Body of pancreas (tissue), 4 donors: ENCODE measurements at regions not wholly inside any gene's neighbourhood (a gene's known extent, or its start where the extent isn't known, plus 50 kb on each side); places are given as distances from the start of the nearest gene placed in this dataset.

Experiments
- ATAC-seq: fragments of 150-250 bp; one replicate; pipeline ENCODE4 v1.9.1; 2016
- DNase-seq, 4 donors: peaks; one replicate each; pipeline ENCODE4 v3.0.0-alpha.2; 2019
- H3K27ac ChIP-seq, 4 donors: fragments of 200-600 bp; sonication (generic); 1 replicate in 3 of 4; 2 replicates in 1 of 4; pipeline versions ENCODE4 v1.5.1 to v1.6.1; 2016 to 2019; ENCODE audit warnings: mild to moderate bottlenecking in 1 of 4, mixed read lengths in 1 of 4, moderate library complexity in 1 of 4
- H3K27me3 ChIP-seq, 2 donors: fragments of 200-600 bp; sonication (generic); one replicate each; pipeline ENCODE4 v1.6.0; 2016; ENCODE audit warnings: mild to moderate bottlenecking in 1 of 2
- H3K36me3 ChIP-seq, 2 donors: fragments of 200-600 bp; sonication (generic); replicated peaks in 1 of 2; 2 replicates each; pipeline ENCODE4 v1.5.1; 2016; ENCODE audit warnings: low read depth in 2 of 2; ENCODE audit not compliant: insufficient read depth in 1 of 2
- H3K4me1 ChIP-seq: fragments of 200-600 bp; sonication (generic); one replicate; pipeline ENCODE4 v1.6.0; 2016
- H3K4me3 ChIP-seq, 2 donors: fragments of 200-600 bp; sonication (generic); 1 replicate in 1 of 2; 2 replicates in 1 of 2; pipeline ENCODE4 v1.5.1; 2016 to 2019
- H3K9me3 ChIP-seq, 3 donors: fragments of 200-600 bp; sonication (generic); 1 replicate in 2 of 3; 2 replicates in 1 of 3; pipeline ENCODE4 v1.5.1; 2016
- CTCF ChIP-seq, 7 experiments: fragments of 450-650 bp in 4 of 7; fragments of 200-600 bp in 3 of 7; sonication (generic) in 3 of 7; IDR thresholded peaks; one replicate each; pipeline ENCODE4 v1.5.1; 2016 to 2019; ENCODE audit warnings: antibody characterized with exemption in 7 of 7
- POLR2A ChIP-seq, 3 donors: fragments of 450-650 bp; IDR thresholded peaks; one replicate each; pipeline ENCODE4 v1.6.1; 2016; ENCODE audit warnings: antibody characterized with exemption in 3 of 3, mild to moderate bottlenecking in 2 of 3
- WGBS, 2 donors: methylation state at CpG; one replicate each; pipeline ENCODE4 v1.1.5; 2017; 5-methylcytosine and 5-hydroxymethylcytosine counted together
- intact Hi-C: fragments of 100-400 bp; cut with DNase I; formaldehyde crosslinking; loops from one replicate; pipeline ENCODE4 v1.15.1; 2023

DNA sequence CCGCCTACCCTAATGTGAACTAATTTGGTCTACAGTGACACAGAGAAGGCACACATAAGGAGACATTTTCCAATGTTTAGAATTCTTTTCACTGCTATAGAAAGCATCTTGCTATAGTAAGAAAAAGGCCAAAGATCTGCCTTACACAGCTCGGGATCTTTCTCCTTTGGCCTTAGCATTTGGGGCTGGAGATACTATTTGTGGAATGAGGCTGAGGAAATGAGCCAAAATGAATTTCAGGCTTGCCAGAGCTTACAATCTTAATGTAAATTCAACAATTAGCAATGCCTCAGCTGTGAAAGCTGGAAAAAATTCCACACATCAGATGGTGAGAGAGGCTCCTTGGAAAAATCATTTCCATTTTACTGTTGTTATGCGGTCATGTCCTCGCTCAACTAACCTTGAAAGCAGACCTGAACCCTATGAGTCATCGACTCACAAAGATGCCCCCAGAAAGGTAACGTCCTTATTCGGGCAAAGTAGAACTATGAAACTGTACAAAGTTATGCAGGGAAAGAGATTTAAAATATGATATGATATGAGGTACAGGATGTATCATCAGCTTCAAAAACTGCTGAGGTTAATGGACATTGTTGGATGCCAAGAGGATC is 324.5 kb upstream of the NBEA start:
- ATAC-seq (no peak), DNase-seq (no peak)
- Histone ChIP-seq H3K9me3 (no peaks in the 10 kb centered on the region), H3K4me1 (peaks cover 16% of the 10 kb centered on the region), H3K36me3 (no peaks in the 10 kb centered on the region), H3K4me3 (no peak overlapping the region), H3K27me3 (no peaks in the 10 kb centered on the region), H3K27ac (no peak overlapping the region)
- no peak for TF ChIP-seq POLR2A (IDR thresholded peaks at IDR 0.05)
- no peak for TF ChIP-seq CTCF (IDR thresholded peaks at IDR 0.05)
- WGBS, 2 donors: 53 to 61% methylated on average over 7 of the region's 7 CpGs
- intact Hi-C loops: no loop called here

GRCh38 chr13:34618654-34619053 is 323.4 kb upstream of the NBEA start:
- intact Hi-C loops: no loop called here
- Histone ChIP-seq H3K27ac (no peak overlapping the region), H3K4me1 (peaks cover 16% of the 10 kb centered on the region), H3K4me3 (no peak overlapping the region), H3K9me3 (no peaks in the 10 kb centered on the region), H3K27me3 (no peaks in the 10 kb centered on the region), H3K36me3 (no peaks in the 10 kb centered on the region)
- no peak for ATAC-seq
- WGBS, 2 donors: 60 to 63% methylated on average over 5 of the region's 5 CpGs
- TF ChIP-seq POLR2A (IDR thresholded peaks at IDR 0.05) (no peak), CTCF (IDR thresholded peaks at IDR 0.05) (no peak)
- peak in 1 of 4 donors; percentile 17 for DNase-seq

- DNase-seq (no peak), ATAC-seq (no peak)
- Histone ChIP-seq H3K27me3 (no peaks in the 10 kb centered on the region), H3K9me3 (no peaks in the 10 kb centered on the region), H3K4me1 (peaks cover 16% of the 10 kb centered on the region), H3K4me3 (no peak overlapping the region), H3K27ac (no peak overlapping the region), H3K36me3 (no peaks in the 10 kb centered on the region)
- intact Hi-C loops: no loop called here
- 71 to 75% methylated on average over 5 of the region's 5 CpGs for WGBS, 2 donors
- TF ChIP-seq POLR2A (IDR thresholded peaks at IDR 0.05) (no peak), CTCF (IDR thresholded peaks at IDR 0.05) (no peak)
These were observed 322.7 kb upstream of the NBEA start for GRCh38 chr13:34619326-34619725.

DNA sequence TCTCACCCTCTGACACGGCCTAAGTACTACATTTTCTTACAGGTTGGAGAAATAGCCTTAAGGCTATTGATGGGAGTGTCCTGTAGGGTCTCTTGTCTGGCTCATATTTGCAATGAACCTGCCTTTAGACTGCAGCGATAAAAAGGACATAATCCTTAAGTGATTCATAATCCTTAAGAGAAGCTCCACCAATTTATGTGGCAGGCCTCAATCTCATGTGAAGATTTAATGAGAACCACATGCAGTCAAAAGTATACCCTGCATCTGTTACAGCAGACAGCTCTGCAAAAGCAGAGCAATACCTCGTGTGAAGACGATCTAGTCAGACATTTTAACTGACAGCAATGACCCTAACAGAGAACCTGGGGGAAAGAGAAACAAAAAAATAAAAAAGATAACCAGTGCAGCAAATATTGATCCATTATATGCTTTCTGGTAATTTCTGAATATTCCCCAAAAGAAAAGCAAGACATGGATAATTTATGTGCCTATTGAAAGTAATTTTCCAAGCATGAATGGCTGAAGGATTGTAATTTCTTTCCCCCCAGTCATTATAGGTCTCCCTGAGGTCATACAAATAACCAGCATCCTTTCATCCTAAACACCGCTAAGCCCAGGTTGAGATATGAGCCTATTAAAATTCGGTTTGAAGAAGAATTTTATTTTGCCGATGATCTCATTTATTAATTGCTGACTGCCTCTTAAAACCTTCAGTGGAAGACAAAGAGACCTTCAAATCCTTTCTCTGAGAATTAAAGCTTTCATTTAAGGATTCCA is 321.8 kb upstream of the NBEA start:
- ATAC-seq (no peak), DNase-seq (no peak)
- TF ChIP-seq POLR2A (IDR thresholded peaks at IDR 0.05): no peak
- no peak for TF ChIP-seq CTCF (IDR thresholded peaks at IDR 0.05)
- no peaks in the 10 kb centered on the region for H3K9me3 ChIP-seq
- no peak overlapping the region for H3K27ac ChIP-seq
- no peaks in the 10 kb centered on the region for H3K27me3 ChIP-seq
- H3K36me3 ChIP-seq: no peaks in the 10 kb centered on the region
- H3K4me3 ChIP-seq: no peak overlapping the region
- peaks cover 16% of the 10 kb centered on the region for H3K4me1 ChIP-seq
- intact Hi-C loops: no loop called here
- 67 to 80% methylated on average over 7 of the region's 7 CpGs for WGBS, 2 donors

- WGBS, 2 donors: 81 to 92% methylated on average over 1 of the region's 1 CpG
- TF ChIP-seq CTCF (IDR thresholded peaks at IDR 0.05) (no peak), POLR2A (IDR thresholded peaks at IDR 0.05) (no peak)
- no peaks in the 10 kb centered on the region for H3K9me3 ChIP-seq
- no peaks in the 10 kb centered on the region for H3K36me3 ChIP-seq
- no peak for ATAC-seq
- H3K27ac ChIP-seq: no peak overlapping the region
- intact Hi-C loops: no loop called here
- no peaks in the 10 kb centered on the region for H3K27me3 ChIP-seq
- no peak overlapping the region for H3K4me3 ChIP-seq
- DNase-seq: no peak
- peaks cover 16% of the 10 kb centered on the region for H3K4me1 ChIP-seq
These were observed 321.2 kb upstream of the NBEA start for GRCh38 chr13:34620862-34621261.
